Adrenal gland (tissue), 5 donors: ENCODE measurements at regions not wholly inside any gene's neighbourhood (a gene's known extent, or its start where the extent isn't known, plus 50 kb on each side); places are given as distances from the start of the nearest gene placed in this dataset.

Experiments
- CTCF ChIP-seq, 6 experiments: fragments of 450-650 bp in 4 of 6; fragments of 200-600 bp in 2 of 6; sonication (generic) in 1 of 6; IDR thresholded peaks; 1 replicate in 5 of 6; 2 replicates in 1 of 6; pipeline versions ENCODE4 v1.5.1 to v1.8.0; 2016 to 2021; ENCODE audit warnings: antibody characterized with exemption in 6 of 6, mild to moderate bottlenecking in 2 of 6, moderate library complexity in 1 of 6
- POLR2A ChIP-seq, 2 donors: fragments of 450-650 bp; IDR thresholded peaks; one replicate each; pipeline ENCODE4 v1.6.1; 2017; ENCODE audit warnings: antibody characterized with exemption in 2 of 2, mild to moderate bottlenecking in 2 of 2, moderate library complexity in 1 of 2
- donor health status: DM: no; HTN: no; CAD: no.

DNA sequence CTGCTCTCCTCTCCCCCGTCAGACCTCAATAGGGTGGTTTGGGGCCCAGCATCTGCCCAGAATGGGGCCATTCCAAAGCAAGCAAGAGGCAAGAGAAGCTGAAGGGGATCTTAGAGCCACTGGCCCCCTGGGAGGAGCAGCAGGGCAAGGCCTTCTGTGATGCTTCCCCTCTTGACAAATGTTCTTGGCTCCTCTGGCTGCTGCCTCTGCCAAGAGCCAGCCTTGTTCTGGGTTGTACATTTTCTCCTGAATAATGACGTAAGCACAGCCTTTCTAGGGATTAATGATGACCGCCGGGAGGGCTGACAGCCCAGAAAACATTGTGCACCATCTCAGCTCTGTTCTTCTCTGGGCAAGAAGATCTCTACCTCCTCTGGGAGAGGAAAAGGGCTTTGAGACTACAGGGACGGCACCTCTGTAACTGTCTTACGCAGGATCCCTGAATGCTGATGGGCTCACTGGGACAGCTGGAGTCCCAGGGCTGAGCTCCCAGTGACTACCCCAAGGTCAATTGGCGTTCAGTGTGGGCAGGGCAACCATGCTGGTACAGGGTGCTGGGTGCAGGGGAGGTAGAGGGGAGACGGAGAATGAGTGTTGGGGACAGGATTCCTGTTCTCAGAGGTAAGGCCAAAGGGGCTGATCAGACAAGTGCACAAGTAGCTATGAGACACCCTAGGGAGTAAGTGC, 253.3 kb downstream of the FAM43A start:
- TF ChIP-seq CTCF (IDR thresholded peaks at IDR 0.05) = no peak
- TF ChIP-seq POLR2A (IDR thresholded peaks at IDR 0.05) = no peak
